Stimulated activated CD4-positive, alpha-beta T cell treated with anti-CD3 and anti-CD28 coated beads, Interleukin-2, amount 100 ng/mL, for 24 hours (primary cell): ENCODE measurements at regions not wholly inside any gene's neighbourhood (a gene's known extent, or its start where the extent isn't known, plus 50 kb on each side); places are given as distances from the start of the nearest gene placed in this dataset.
"Not testable (repeated sequence)": the region's sequence is repeated elsewhere in the genome, so short reads cannot be mapped to it uniquely, and the experiment has no call there.

ENCODE experiments used
- DNase-seq, 2 donors: peaks; one replicate each; pipeline ENCODE4 v3.0.0-alpha.2; 2020

- DNase-seq: no peak
These were observed 50.8 kb upstream of the MBOAT1 start for GRCh38 chr6:20263059-20263458.

GRCh38 chr6:20265842-20266241 lies 53.6 kb upstream of the MBOAT1 start:
- DNase-seq: no peak

- DNase-seq: peak in 1 of 2 donors; percentile 9
These were observed 54.8 kb upstream of the MBOAT1 start for GRCh38 chr6:20266851-20267608.

- DNase-seq: no peak
These were observed 56.9 kb upstream of the MBOAT1 start for GRCh38 chr6:20269181-20269580.

- no peak for DNase-seq
These were observed 59.5 kb upstream of the MBOAT1 start for GRCh38 chr6:20271818-20272217.

- no peak for DNase-seq
These were observed 61.9 kb upstream of the MBOAT1 start for GRCh38 chr6:20274137-20274536.

GRCh38 chr6:20275837-20276236 lies 63.6 kb upstream of the MBOAT1 start:
- not testable (repeated sequence) for DNase-seq

GRCh38 chr6:20277724-20278123 lies 65.5 kb upstream of the MBOAT1 start:
- DNase-seq: not testable (repeated sequence)

GRCh38 chr6:20279051-20279450 lies 66.8 kb upstream of the MBOAT1 start:
- DNase-seq: no peak

- no peak for DNase-seq
These were observed 67.5 kb upstream of the MBOAT1 start for GRCh38 chr6:20279608-20280287.

- DNase-seq: no peak
These were observed 68.0 kb upstream of the MBOAT1 start for GRCh38 chr6:20280288-20280621.

GRCh38 chr6:20284672-20285071 lies 72.4 kb upstream of the MBOAT1 start:
- DNase-seq: no peak

GRCh38 chr6:20286968-20287565 lies 74.8 kb upstream of the MBOAT1 start:
- DNase-seq: no peak

- peak; percentile 84 for DNase-seq
These were observed 79.7 kb upstream of the MBOAT1 start for GRCh38 chr6:20291764-20292580.

GRCh38 chr6:20292905-20293304 lies 80.6 kb upstream of the MBOAT1 start:
- DNase-seq: no peak

- DNase-seq: no peak
These were observed 89.0 kb upstream of the MBOAT1 start for GRCh38 chr6:20301256-20301655.

- no peak for DNase-seq
These were observed 89.9 kb upstream of the MBOAT1 start for GRCh38 chr6:20302168-20302567.

GRCh38 chr6:20302702-20303251 lies 90.5 kb upstream of the MBOAT1 start:
- no peak for DNase-seq

- DNase-seq: no peak
These were observed 94.2 kb upstream of the MBOAT1 start for GRCh38 chr6:20306491-20306890.

- DNase-seq: no peak
These were observed 92.5 kb upstream of the E2F3 start for GRCh38 chr6:20309186-20309585.

- no peak for DNase-seq
These were observed 91.5 kb upstream of the E2F3 start for GRCh38 chr6:20310185-20310584.

- no peak for DNase-seq
These were observed 89.1 kb upstream of the E2F3 start for GRCh38 chr6:20312606-20313005.

- no peak for DNase-seq
These were observed 88.6 kb upstream of the E2F3 start for GRCh38 chr6:20313051-20313450.
